DND-41 (cell line): ENCODE measurements at regions not wholly inside any gene's neighbourhood (a gene's known extent, or its start where the extent isn't known, plus 50 kb on each side); places are given as distances from the start of the nearest gene placed in this dataset.

ENCODE experiments used
- ATAC-seq: fragments of 200-7000 bp; cut with Tn5 transposase; 3 replicates; pipeline ENCODE4 v1.9.1; 2021; ENCODE audit warnings: low read depth; ENCODE audit not compliant: insufficient read depth
- DNase-seq: peaks from one replicate; pipeline ENCODE4 v3.0.0-alpha.2; 2020
- H2AFZ ChIP-seq: 2 replicates; pipeline ENCODE4 v1.6.0; 2012; ENCODE audit warnings: low read depth, low read length
- H3K27ac ChIP-seq: 2 replicates; pipeline ENCODE4 v1.5.1; 2012; ENCODE audit warnings: low read length, inconsistent platforms
- H3K27me3 ChIP-seq: fragments of 200-600 bp; sonication (generic); 2 replicates; pipeline ENCODE4 v1.6.0; 2012; ENCODE audit warnings: low read length, mild to moderate bottlenecking, inconsistent platforms; ENCODE audit not compliant: insufficient read depth, poor library complexity
- H3K36me3 ChIP-seq: 2 replicates; pipeline ENCODE4 v1.5.1; 2012; ENCODE audit warnings: low read length, inconsistent platforms; ENCODE audit not compliant: insufficient read depth
- H3K4me1 ChIP-seq: 2 replicates; pipeline ENCODE4 v1.5.1; 2012; ENCODE audit warnings: mild to moderate bottlenecking, low read length; ENCODE audit not compliant: insufficient read depth
- H3K4me2 ChIP-seq: 2 replicates; pipeline ENCODE4 v1.6.0; 2012; ENCODE audit warnings: mild to moderate bottlenecking, moderate library complexity, low read length, inconsistent platforms; ENCODE audit not compliant: insufficient read depth
- H3K4me3 ChIP-seq, 2 experiments: fragments of 200-600 bp in 1 of 2; shearing (Covaris generic) in 1 of 2; 2 replicates each; pipeline ENCODE4 v1.5.1; 2012 to 2016; ENCODE audit warnings: inconsistent platforms in 2 of 2, low read length in 2 of 2, mild to moderate bottlenecking in 2 of 2, low read depth in 1 of 2, moderate library complexity in 1 of 2
- H3K79me2 ChIP-seq: 2 replicates; pipeline ENCODE4 v1.6.0; 2012; ENCODE audit warnings: low read length, inconsistent platforms; ENCODE audit not compliant: insufficient read depth
- H3K9ac ChIP-seq: 2 replicates; pipeline ENCODE4 v1.6.0; 2012; ENCODE audit warnings: low read depth, mild to moderate bottlenecking, inconsistent platforms, low read length, moderate library complexity
- H3K9me3 ChIP-seq: 2 replicates; pipeline ENCODE4 v1.5.1; 2012; ENCODE audit warnings: low read length, moderate library complexity, mild to moderate bottlenecking, inconsistent platforms; ENCODE audit not compliant: insufficient read depth, severe bottlenecking
- H4K20me1 ChIP-seq: 2 replicates; pipeline ENCODE4 v1.6.0; 2012; ENCODE audit warnings: low read length; ENCODE audit not compliant: insufficient read depth
- EZH2 ChIP-seq: IDR thresholded peaks from 3 replicates; pipeline ENCODE4 v1.6.1; 2012; ENCODE audit warnings: borderline replicate concordance, low read depth, mild to moderate bottlenecking, moderate library complexity, low read length, inconsistent platforms; ENCODE audit not compliant: severe bottlenecking
- TF ChIP-seq, protein P1 (sequence below): IDR thresholded peaks from 2 replicates; pipeline ENCODE4 v1.5.1; 2012; ENCODE audit warnings: borderline replicate concordance, low read length, moderate library complexity, mild to moderate bottlenecking; ENCODE audit not compliant: poor library complexity, severe bottlenecking; ENCODE audit errors: extremely low read depth

GRCh38 chr5:130488252-130488651 lies 584.0 kb downstream of the CHSY3 start:
- DNase-seq (no peak), ATAC-seq (no peak)
- Histone ChIP-seq H3K36me3 (no peaks in the 10 kb centered on the region), H3K4me2 (no peak overlapping the region), H3K27me3 (no peaks in the 10 kb centered on the region), H3K27ac (no peak overlapping the region), H3K79me2 (no peaks in the 10 kb centered on the region), H3K4me3 (no peak overlapping the region), H3K4me1 (no peaks in the 10 kb centered on the region), H3K9me3 (no peaks in the 10 kb centered on the region), H4K20me1 (no peaks in the 10 kb centered on the region), H3K9ac (no peak overlapping the region), H2AFZ (no peak overlapping the region)
- TF ChIP-seq, protein P1, sequence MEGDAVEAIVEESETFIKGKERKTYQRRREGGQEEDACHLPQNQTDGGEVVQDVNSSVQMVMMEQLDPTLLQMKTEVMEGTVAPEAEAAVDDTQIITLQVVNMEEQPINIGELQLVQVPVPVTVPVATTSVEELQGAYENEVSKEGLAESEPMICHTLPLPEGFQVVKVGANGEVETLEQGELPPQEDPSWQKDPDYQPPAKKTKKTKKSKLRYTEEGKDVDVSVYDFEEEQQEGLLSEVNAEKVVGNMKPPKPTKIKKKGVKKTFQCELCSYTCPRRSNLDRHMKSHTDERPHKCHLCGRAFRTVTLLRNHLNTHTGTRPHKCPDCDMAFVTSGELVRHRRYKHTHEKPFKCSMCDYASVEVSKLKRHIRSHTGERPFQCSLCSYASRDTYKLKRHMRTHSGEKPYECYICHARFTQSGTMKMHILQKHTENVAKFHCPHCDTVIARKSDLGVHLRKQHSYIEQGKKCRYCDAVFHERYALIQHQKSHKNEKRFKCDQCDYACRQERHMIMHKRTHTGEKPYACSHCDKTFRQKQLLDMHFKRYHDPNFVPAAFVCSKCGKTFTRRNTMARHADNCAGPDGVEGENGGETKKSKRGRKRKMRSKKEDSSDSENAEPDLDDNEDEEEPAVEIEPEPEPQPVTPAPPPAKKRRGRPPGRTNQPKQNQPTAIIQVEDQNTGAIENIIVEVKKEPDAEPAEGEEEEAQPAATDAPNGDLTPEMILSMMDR: no peak
- TF ChIP-seq EZH2: no peak

DNA sequence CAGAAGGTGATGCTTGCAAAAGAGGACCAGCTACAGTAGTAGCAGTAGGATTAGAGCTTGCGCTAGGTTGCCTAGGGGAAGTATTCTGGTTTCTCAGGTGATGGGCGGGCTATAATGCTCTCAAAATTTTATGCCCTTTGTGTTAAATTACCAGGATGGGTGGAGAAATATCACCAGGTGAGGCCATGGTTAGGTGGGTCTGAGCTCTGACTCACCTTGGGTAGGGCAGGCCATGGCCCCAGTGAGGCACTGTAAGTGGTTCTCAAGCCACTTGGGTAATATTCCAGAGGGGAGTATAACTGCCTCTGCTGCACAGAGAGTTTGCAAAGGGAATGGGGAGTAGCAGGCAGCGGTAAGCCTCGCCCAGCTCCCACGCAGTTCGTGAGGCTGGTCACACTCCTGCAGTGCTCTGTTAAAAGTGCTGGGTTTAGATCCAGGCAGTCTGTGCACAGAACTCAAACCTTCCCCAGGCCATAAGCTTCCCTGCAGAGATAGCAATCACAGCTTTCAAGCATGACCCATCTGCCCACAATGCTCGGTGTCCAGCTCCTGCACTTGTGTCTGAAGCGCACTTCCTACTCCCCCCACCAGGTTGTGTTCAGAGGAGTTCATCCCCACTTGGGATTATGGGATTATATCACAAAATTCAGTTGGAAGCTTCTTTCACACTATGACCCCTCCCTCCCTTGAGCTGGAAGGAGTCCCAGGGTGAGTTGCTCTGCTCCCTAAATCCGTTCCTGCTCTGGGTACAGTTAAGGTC lies 575.0 kb downstream of the CHSY3 start:
- no peak overlapping the region for H3K27ac ChIP-seq
- no peak for DNase-seq
- H2AFZ ChIP-seq: no peak overlapping the region
- no peaks in the 10 kb centered on the region for H3K9me3 ChIP-seq
- H4K20me1 ChIP-seq: no peaks in the 10 kb centered on the region
- H3K4me1 ChIP-seq: no peaks in the 10 kb centered on the region
- no peak overlapping the region for H3K4me3 ChIP-seq
- ATAC-seq: no peak
- TF ChIP-seq, protein P1: no peak
- TF ChIP-seq EZH2: no peak
- no peaks in the 10 kb centered on the region for H3K36me3 ChIP-seq
- H3K4me2 ChIP-seq: no peak overlapping the region
- no peak overlapping the region for H3K9ac ChIP-seq
- no peaks in the 10 kb centered on the region for H3K79me2 ChIP-seq
- H3K27me3 ChIP-seq: no peaks in the 10 kb centered on the region

- H3K79me2 ChIP-seq: no peaks in the 10 kb centered on the region
- ATAC-seq (no peak), DNase-seq (no peak)
- H3K27ac ChIP-seq: no peak overlapping the region
- TF ChIP-seq, protein P1: no peak
- TF ChIP-seq EZH2: no peak
- H3K9me3 ChIP-seq: no peaks in the 10 kb centered on the region
- no peaks in the 10 kb centered on the region for H3K27me3 ChIP-seq
- H3K36me3 ChIP-seq: no peaks in the 10 kb centered on the region
- no peak overlapping the region for H3K4me3 ChIP-seq
- H3K4me1 ChIP-seq: no peaks in the 10 kb centered on the region
- no peak overlapping the region for H3K9ac ChIP-seq
- H4K20me1 ChIP-seq: no peaks in the 10 kb centered on the region
- no peak overlapping the region for H3K4me2 ChIP-seq
- no peak overlapping the region for H2AFZ ChIP-seq
Measured at GRCh38 chr5:130476325-130476724, 572.1 kb downstream of the CHSY3 start.
